CD1c-positive myeloid dendritic cell (primary cell): ENCODE measurements at regions not wholly inside any gene's neighbourhood (a gene's known extent, or its start where the extent isn't known, plus 50 kb on each side); places are given as distances from the start of the nearest gene placed in this dataset.
"Not testable (repeated sequence)": the region's sequence is repeated elsewhere in the genome, so short reads cannot be mapped to it uniquely, and the experiment has no call there.

Experiments used
- DNase-seq: peaks from one replicate; pipeline ENCODE4 v3.0.0-alpha.2; 2016; ENCODE audit errors: extremely low spot score

GRCh38 chr3:67154429-67154828 lies 156.3 kb downstream of the KBTBD8 start:
- DNase-seq = no peak

GRCh38 chr3:67167481-67167880 lies 169.4 kb downstream of the KBTBD8 start:
- DNase-seq = no peak

- no peak for DNase-seq
Observed at GRCh38 chr3:67171841-67172240, 173.7 kb downstream of the KBTBD8 start.

- DNase-seq = not testable (repeated sequence)
Observed at GRCh38 chr3:67173130-67173529, 175.0 kb downstream of the KBTBD8 start.

GRCh38 chr3:67176396-67176795 lies 178.3 kb downstream of the KBTBD8 start:
- DNase-seq = no peak

- DNase-seq = peak; percentile 2
Observed at GRCh38 chr3:67192466-67192865, 194.4 kb downstream of the KBTBD8 start.

GRCh38 chr3:67196677-67197076 lies 198.6 kb downstream of the KBTBD8 start:
- DNase-seq = no peak

- no peak for DNase-seq
Observed at GRCh38 chr3:67198374-67198773, 200.3 kb downstream of the KBTBD8 start.

GRCh38 chr3:67200618-67201017 lies 202.5 kb downstream of the KBTBD8 start:
- no peak for DNase-seq

- DNase-seq = no peak
Observed at GRCh38 chr3:67201026-67201425, 202.9 kb downstream of the KBTBD8 start.

- no peak for DNase-seq
Observed at GRCh38 chr3:67202053-67202452, 203.9 kb downstream of the KBTBD8 start.

GRCh38 chr3:67204951-67205350 lies 206.8 kb downstream of the KBTBD8 start:
- no peak for DNase-seq

- no peak for DNase-seq
Observed at GRCh38 chr3:67215690-67216089, 217.6 kb downstream of the KBTBD8 start.

- no peak for DNase-seq
Observed at GRCh38 chr3:67227030-67227429, 228.9 kb downstream of the KBTBD8 start.

- DNase-seq = no peak
Observed at GRCh38 chr3:67228136-67228535, 230.0 kb downstream of the KBTBD8 start.

GRCh38 chr3:67232642-67233041 lies 234.5 kb downstream of the KBTBD8 start:
- no peak for DNase-seq

GRCh38 chr3:67239353-67239752 lies 241.2 kb downstream of the KBTBD8 start:
- DNase-seq = no peak

GRCh38 chr3:67241084-67241483 lies 243.0 kb downstream of the KBTBD8 start:
- no peak for DNase-seq

GRCh38 chr3:67244130-67244529 lies 246.0 kb downstream of the KBTBD8 start:
- DNase-seq = no peak

- DNase-seq = no peak
Observed at GRCh38 chr3:67245545-67245944, 247.4 kb downstream of the KBTBD8 start.

- no peak for DNase-seq
Observed at GRCh38 chr3:67248726-67249125, 250.6 kb downstream of the KBTBD8 start.

GRCh38 chr3:67252906-67253305 lies 254.8 kb downstream of the KBTBD8 start:
- not testable (repeated sequence) for DNase-seq

GRCh38 chr3:67278015-67278618 lies 280.0 kb downstream of the KBTBD8 start:
- no peak for DNase-seq

- DNase-seq = no peak
Observed at GRCh38 chr3:67286586-67286985, 288.5 kb downstream of the KBTBD8 start.
